Activated B cell treated with CpG ODN at 0.5 μM for 24 hours (primary cell): ENCODE measurements at regions not wholly inside any gene's neighbourhood (a gene's known extent, or its start where the extent isn't known, plus 50 kb on each side); places are given as distances from the start of the nearest gene placed in this dataset.

Source experiments
- ATAC-seq: fragments of 200-7000 bp; cut with Tn5 transposase; one replicate; pipeline ENCODE4 v1.10.0; 2021; ENCODE audit warnings: low read depth, mild to moderate bottlenecking, moderate library complexity
- CTCF ChIA-PET: fragments of 350-600 bp; sonication (Branson Sonifier 250); formaldehyde crosslinking; loops from one replicate; lab custom pipeline; 2021; ENCODE audit warnings: antibody characterized with exemption; lab: Charles Lee
- POLR2A ChIA-PET: fragments of 350-600 bp; sonication (Branson Sonifier 250); formaldehyde crosslinking; loops from one replicate; lab custom pipeline; 2021; ENCODE audit warnings: antibody characterized with exemption; lab: Charles Lee
- DNase-seq: peaks from one replicate; pipeline ENCODE4 v3.0.0; 2022
- H3K27ac Mint-ChIP-seq: one replicate; pipeline ENCODE4 v1.8.0; 2020; ENCODE audit warnings: mixed read lengths
- H3K27me3 Mint-ChIP-seq: one replicate; pipeline ENCODE4 v1.8.0; 2021; ENCODE audit warnings: mixed read lengths
- H3K36me3 Mint-ChIP-seq: one replicate; pipeline ENCODE4 v1.8.0; 2021; ENCODE audit warnings: low read depth, mixed read lengths
- H3K4me1 Mint-ChIP-seq: one replicate; pipeline ENCODE4 v1.8.0; 2021; ENCODE audit warnings: mixed read lengths
- H3K4me3 Mint-ChIP-seq: one replicate; pipeline ENCODE4 v1.8.0; 2020; ENCODE audit warnings: mild to moderate bottlenecking, mixed read lengths
- H3K9me3 Mint-ChIP-seq: one replicate; pipeline ENCODE4 v1.8.0; 2020; ENCODE audit warnings: mixed read lengths
- CTCF ChIP-seq: fragments of 200-600 bp; IDR thresholded peaks from one replicate; pipeline ENCODE4 v1.8.0; 2022; ENCODE audit warnings: antibody characterized with exemption, mild to moderate bottlenecking
- intact Hi-C: fragments of 100-400 bp; cut with micrococcal nuclease; formaldehyde crosslinking; loops from one replicate; pipeline ENCODE4 v1.15.1; 2024

- CTCF ChIA-PET, result no interaction called here
- POLR2A ChIA-PET, result no interaction called here
- Mint-ChIP-seq H3K36me3 (no peaks in the 10 kb centered on the region), H3K27ac (no peak overlapping the region), H3K4me1 (peaks cover 4% of the 10 kb centered on the region), H3K4me3 (no peak overlapping the region), H3K9me3 (peaks cover 4% of the 10 kb centered on the region), H3K27me3 (no peaks in the 10 kb centered on the region)
- ATAC-seq (no peak), DNase-seq (no peak)
- intact Hi-C loops, result no loop called here
- TF ChIP-seq CTCF, result no peak
Observed at GRCh38 chr21:25127007-25127406, 480.3 kb downstream of the MRPL39 start.

- no peak for DNase-seq
- Mint-ChIP-seq H3K9me3 (peaks cover 2% of the 10 kb centered on the region), H3K4me3 (no peak overlapping the region), H3K27me3 (no peaks in the 10 kb centered on the region), H3K27ac (no peak overlapping the region), H3K4me1 (peaks cover 4% of the 10 kb centered on the region), H3K36me3 (no peaks in the 10 kb centered on the region)
- no peak for ATAC-seq
- intact Hi-C loops, result no loop called here
- POLR2A ChIA-PET, result no interaction called here
- CTCF ChIA-PET, result no interaction called here
- no peak for TF ChIP-seq CTCF
Observed at GRCh38 chr21:25126564-25126963, 480.7 kb downstream of the MRPL39 start.

- intact Hi-C loops, result no loop called here
- H3K27ac Mint-ChIP-seq, result no peak overlapping the region
- no peak for TF ChIP-seq CTCF
- ChIA-PET POLR2A (interaction anchor here (0.6 kb wide), 1 partner anchor 64 kb away, joined by 3 read pairs; no protein-coding TSS in a partner anchor), CTCF (no interaction called here)
- ATAC-seq (no peak), DNase-seq (no peak)
- no peaks in the 10 kb centered on the region for H3K36me3 Mint-ChIP-seq
- peaks cover 7% of the 10 kb centered on the region for H3K9me3 Mint-ChIP-seq
- H3K4me3 Mint-ChIP-seq, result no peak overlapping the region
- H3K4me1 Mint-ChIP-seq, result no peaks in the 10 kb centered on the region
- H3K27me3 Mint-ChIP-seq, result no peaks in the 10 kb centered on the region
Observed at GRCh38 chr21:25118648-25119047, 488.6 kb downstream of the MRPL39 start.

GRCh38 chr21:25115021-25115420, 492.3 kb downstream of the MRPL39 start:
- H3K27me3 Mint-ChIP-seq, result no peaks in the 10 kb centered on the region
- intact Hi-C loops, result no loop called here
- ATAC-seq, result no peak
- no peak for DNase-seq
- CTCF ChIA-PET, result no interaction called here
- no peak overlapping the region for H3K27ac Mint-ChIP-seq
- POLR2A ChIA-PET, result no interaction called here
- H3K9me3 Mint-ChIP-seq, result peaks cover 7% of the 10 kb centered on the region
- no peaks in the 10 kb centered on the region for H3K36me3 Mint-ChIP-seq
- no peak for TF ChIP-seq CTCF
- no peak overlapping the region for H3K4me3 Mint-ChIP-seq
- peaks cover 3% of the 10 kb centered on the region for H3K4me1 Mint-ChIP-seq

GRCh38 chr21:25107708-25108107, 499.6 kb downstream of the MRPL39 start:
- POLR2A ChIA-PET, result no interaction called here
- H3K9me3 Mint-ChIP-seq, result peaks cover 3% of the 10 kb centered on the region
- intact Hi-C loops, result loop anchor here (2.0 to 5.0 kb wide), 2 partner anchors 13 to 40 kb away; no protein-coding TSS in a partner anchor

More at GRCh38 chr21:25107708-25108107, 499.6 kb downstream of the MRPL39 start:
- no peak for TF ChIP-seq CTCF
- no peak for DNase-seq
- Mint-ChIP-seq H3K27ac (no peak overlapping the region), H3K4me3 (no peak overlapping the region), H3K27me3 (no peaks in the 10 kb centered on the region), H3K36me3 (no peaks in the 10 kb centered on the region), H3K4me1 (peaks cover 3% of the 10 kb centered on the region)
- CTCF ChIA-PET, result no interaction called here
- ATAC-seq, result no peak
